GM23338 (cell line): ENCODE measurements at regions not wholly inside any gene's neighbourhood (a gene's known extent, or its start where the extent isn't known, plus 50 kb on each side); places are given as distances from the start of the nearest gene placed in this dataset.

Experiments
- CREB1 ChIP-seq: fragments of 250-450 bp; sonication (Bioruptor Pico); IDR thresholded peaks from 2 replicates; pipeline ENCODE4 v1.5.0; 2020; ENCODE audit warnings: low read depth, mild to moderate bottlenecking, moderate library complexity
- EZH2 ChIP-seq: fragments of 200-600 bp; sonication (generic); IDR thresholded peaks from one replicate; pipeline ENCODE4 v1.8.0; 2017; ENCODE audit warnings: antibody characterized with exemption, mild to moderate bottlenecking, low read depth; ENCODE audit not compliant: unreplicated experiment
- EZH2phosphoT487 ChIP-seq: fragments of 200-600 bp; sonication (generic); IDR thresholded peaks from one replicate; pipeline ENCODE4 v1.8.1; 2018; ENCODE audit warnings: antibody characterized with exemption; ENCODE audit not compliant: unreplicated experiment
- JUNB ChIP-seq: IDR thresholded peaks from one replicate; pipeline ENCODE4 v1.6.1; 2016; ENCODE audit warnings: antibody characterized with exemption; ENCODE audit not compliant: unreplicated experiment
- NANOG ChIP-seq: IDR thresholded peaks from 2 replicates; pipeline ENCODE4 v1.6.1; 2016; ENCODE audit warnings: antibody characterized with exemption, borderline replicate concordance
- POLR2AphosphoS5 ChIP-seq: IDR thresholded peaks from 2 replicates; pipeline ENCODE4 v1.6.1; 2016; ENCODE audit warnings: antibody characterized with exemption, low read depth
- REST ChIP-seq: IDR thresholded peaks from one replicate; pipeline ENCODE4 v1.6.1; 2018; ENCODE audit warnings: antibody characterized with exemption; ENCODE audit not compliant: unreplicated experiment
- STAT1 ChIP-seq: IDR thresholded peaks from one replicate; pipeline ENCODE4 v1.6.1; 2016; ENCODE audit warnings: antibody characterized with exemption; ENCODE audit not compliant: unreplicated experiment
- TF ChIP-seq, protein P1 (sequence below), 2 experiments: fragments of 200-600 bp in 1 of 2; sonication (generic) in 1 of 2; conservative IDR thresholded peaks; 2 replicates each; pipeline versions ENCODE4 v1.5.1 to v1.6.1; 2016 to 2017; ENCODE audit warnings: antibody characterized with exemption in 2 of 2, low read depth in 2 of 2, mild to moderate bottlenecking in 2 of 2, moderate library complexity in 1 of 2
- TF ChIP-seq, protein P2 (sequence below): IDR thresholded peaks from 2 replicates; pipeline ENCODE4 v1.6.1; 2016; ENCODE audit warnings: antibody characterized with exemption

DNA sequence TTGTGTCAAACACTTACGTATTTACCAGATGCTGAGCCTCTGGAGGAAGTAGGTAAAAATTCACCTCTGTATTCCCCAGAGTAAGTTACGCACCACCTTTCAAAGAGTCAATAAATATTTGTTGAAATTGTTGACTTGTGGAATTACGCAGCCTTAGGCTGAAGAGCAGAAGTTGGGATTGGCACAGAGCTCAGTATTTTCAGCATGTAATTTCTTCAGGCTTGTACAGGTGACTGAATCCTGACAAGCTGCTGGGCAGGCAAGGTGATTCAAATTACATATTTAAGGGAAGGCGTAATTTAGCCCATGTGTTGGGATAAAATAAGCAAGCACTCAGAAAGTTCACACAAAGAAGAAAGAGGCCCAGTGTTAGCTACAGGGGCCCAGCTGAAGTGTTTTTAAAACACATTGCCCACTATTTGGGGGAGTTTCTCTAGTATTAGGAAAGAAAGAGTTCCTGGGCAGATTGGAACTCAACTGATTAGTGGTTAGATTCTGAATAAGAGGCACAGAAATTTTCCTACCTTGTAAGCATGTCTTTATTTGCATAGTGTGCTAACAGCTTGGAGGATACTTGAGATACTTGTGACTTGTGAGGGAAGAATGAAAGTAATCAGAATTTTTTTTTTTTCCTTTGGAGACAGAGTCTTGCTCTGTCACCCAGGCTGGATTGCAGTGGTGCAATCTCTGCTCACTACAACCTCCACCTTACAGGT is 165.3 kb upstream of the FBXL7 start:
- TF ChIP-seq EZH2 (no peak), STAT1 (no peak), POLR2AphosphoS5 (no peak), NANOG (no peak), REST (no peak), JUNB (no peak), EZH2phosphoT487 (no peak), CREB1 (CRISPR knock-in tag) (no peak)
- TF ChIP-seq, protein P1, sequence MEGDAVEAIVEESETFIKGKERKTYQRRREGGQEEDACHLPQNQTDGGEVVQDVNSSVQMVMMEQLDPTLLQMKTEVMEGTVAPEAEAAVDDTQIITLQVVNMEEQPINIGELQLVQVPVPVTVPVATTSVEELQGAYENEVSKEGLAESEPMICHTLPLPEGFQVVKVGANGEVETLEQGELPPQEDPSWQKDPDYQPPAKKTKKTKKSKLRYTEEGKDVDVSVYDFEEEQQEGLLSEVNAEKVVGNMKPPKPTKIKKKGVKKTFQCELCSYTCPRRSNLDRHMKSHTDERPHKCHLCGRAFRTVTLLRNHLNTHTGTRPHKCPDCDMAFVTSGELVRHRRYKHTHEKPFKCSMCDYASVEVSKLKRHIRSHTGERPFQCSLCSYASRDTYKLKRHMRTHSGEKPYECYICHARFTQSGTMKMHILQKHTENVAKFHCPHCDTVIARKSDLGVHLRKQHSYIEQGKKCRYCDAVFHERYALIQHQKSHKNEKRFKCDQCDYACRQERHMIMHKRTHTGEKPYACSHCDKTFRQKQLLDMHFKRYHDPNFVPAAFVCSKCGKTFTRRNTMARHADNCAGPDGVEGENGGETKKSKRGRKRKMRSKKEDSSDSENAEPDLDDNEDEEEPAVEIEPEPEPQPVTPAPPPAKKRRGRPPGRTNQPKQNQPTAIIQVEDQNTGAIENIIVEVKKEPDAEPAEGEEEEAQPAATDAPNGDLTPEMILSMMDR (conservative IDR thresholded peaks at IDR 0.05; ENCODE audit: low read depth in 2 of 2), result no peak
- TF ChIP-seq, protein P2, sequence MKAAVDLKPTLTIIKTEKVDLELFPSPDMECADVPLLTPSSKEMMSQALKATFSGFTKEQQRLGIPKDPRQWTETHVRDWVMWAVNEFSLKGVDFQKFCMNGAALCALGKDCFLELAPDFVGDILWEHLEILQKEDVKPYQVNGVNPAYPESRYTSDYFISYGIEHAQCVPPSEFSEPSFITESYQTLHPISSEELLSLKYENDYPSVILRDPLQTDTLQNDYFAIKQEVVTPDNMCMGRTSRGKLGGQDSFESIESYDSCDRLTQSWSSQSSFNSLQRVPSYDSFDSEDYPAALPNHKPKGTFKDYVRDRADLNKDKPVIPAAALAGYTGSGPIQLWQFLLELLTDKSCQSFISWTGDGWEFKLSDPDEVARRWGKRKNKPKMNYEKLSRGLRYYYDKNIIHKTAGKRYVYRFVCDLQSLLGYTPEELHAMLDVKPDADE, result no peak
